ENCODE measurements at regions not wholly inside any gene's neighbourhood (a gene's known extent, or its start where the extent isn't known, plus 50 kb on each side); places are given as distances from the start of the nearest gene placed in this dataset.

GRCh38 chr14:71799841-71800240, 132.4 kb upstream of the RGS6 start:
- Histone ChIP-seq H2BK15ac (ENCODE audit: low read depth, low read length) (peak overlapping the region; percentile 83; the same call in 1 of the 3 replicates), H3K9me3 (ENCODE audit: control insufficient read depth, insufficient read depth, low read length) (no peaks in the 10 kb centered on the region), H4K91ac (ENCODE audit: insufficient read depth, low read depth, low read length) (peak overlapping the region; percentile 30), H2BK20ac (ENCODE audit: low read depth, low read length) (peak overlapping the region; percentile 90), H3K36me3 (ENCODE audit: control insufficient read depth, insufficient read depth, low read length) (no peaks in the 10 kb centered on the region), H3K56ac (ENCODE audit: extremely low read depth, insufficient read depth, low read length) (peak overlapping the region; percentile 78; the same call in 1 of the 2 replicates), H3K23ac (ENCODE audit: low read depth, low read length) (peak overlapping the region; percentile 20; the same call in 1 of the 2 replicates), H4K8ac (ENCODE audit: low read depth in 2 of 2, low read length in 2 of 2) (peak overlapping the region; percentile 41 to 89), H3K9me1 (ENCODE audit: insufficient read depth, low read length) (peaks cover 12% of the 10 kb centered on the region; the same call in 1 of the 2 replicates), H2AFZ (replicated peaks; ENCODE audit: low read length, poor library complexity) (no peak overlapping the region), H4K5ac (ENCODE audit: low read depth, low read length) (peak overlapping the region; percentile 51), H3K27ac (ENCODE audit: insufficient read depth, low read length) (peak overlapping the region; percentile 97; the same call in 1 of the 2 replicates), H2BK120ac (ENCODE audit: low read depth, low read length) (peak overlapping the region; percentile 94), H3K79me1 (ENCODE audit: low read depth in 1 of 2, low read length in 2 of 2) (no peaks in the 10 kb centered on the region), H3K27me3 (ENCODE audit: control insufficient read depth, insufficient read depth, low read length) (no peaks in the 10 kb centered on the region), H3K14ac (replicated peaks; ENCODE audit: low read depth, low read length) (peak overlapping the region; percentile 78), H3K18ac (ENCODE audit: low read depth, low read length) (peak overlapping the region; percentile 92), H2BK5ac (ENCODE audit: low read depth, low read length, poor library complexity, severe bottlenecking) (peak overlapping the region; percentile 85), H3K4me2 (ENCODE audit: low read depth, low read length) (no peak overlapping the region), H3K4me3 (ENCODE audit: insufficient read depth, low read depth, low read length) (no peak overlapping the region), H3K4ac (ENCODE audit: low read depth, low read length) (peak overlapping the region; percentile 91; the same call in 1 of the 2 replicates), H2AK9ac (replicated peaks; ENCODE audit: low read depth, low read length, poor library complexity) (no peak overlapping the region), H3K4me1 (ENCODE audit: control insufficient read depth, insufficient read depth, low read length) (peaks cover 22% of the 10 kb centered on the region), H2AK5ac (ENCODE audit: low read depth, low read length) (no peak overlapping the region), H4K20me1 (ENCODE audit: insufficient read depth, low read length) (no peaks in the 10 kb centered on the region), H3K9ac (ENCODE audit: low read depth, low read length) (no peak overlapping the region)
- in situ Hi-C loops (cut with MboI; ENCODE audit: low sequenced_read_pairs) = no loop called here
- dilution Hi-C loops (cut with HindIII; ENCODE audit: low sequenced_read_pairs, unreplicated experiment) = no loop called here
- intact Hi-C loops (cut with micrococcal nuclease) = no loop called here
- BruUV-seq (replicated peaks) = no TSS peak
- ATAC-seq (ENCODE audit: low read depth) = no peak
- DNase-seq = no peak
- ChIA-PET POLR2A (ENCODE audit: unreplicated experiment) (no interaction called here), CTCF (interaction anchor here (1.2 kb wide), 1 partner anchor 56 kb away, joined by 6 read pairs; no protein-coding TSS in a partner anchor)
- TF ChIP-seq BHLHE40 (IDR thresholded peaks at IDR 0.05; ENCODE audit: low read depth, low read length) (no peak), CHD1 (IDR thresholded peaks at IDR 0.05; ENCODE audit: low read depth, low read length) (no peak), RAD21 (IDR thresholded peaks at IDR 0.05; ENCODE audit: low read length) (no peak), RFX5 (IDR thresholded peaks at IDR 0.05; ENCODE audit: low read depth, low read length) (no peak), CTCF (conservative IDR thresholded peaks at IDR 0.05; ENCODE audit: low read depth, low read length) (no peak), MXI1 (IDR thresholded peaks at IDR 0.05; ENCODE audit: borderline replicate concordance, low read depth, low read length) (no peak), POLR2A (IDR thresholded peaks at IDR 0.05; ENCODE audit: low read depth, low read length) (no peak), RCOR1 (IDR thresholded peaks at IDR 0.05; ENCODE audit: insufficient replicate concordance, low read length) (no peak), SMC3 (IDR thresholded peaks at IDR 0.05; ENCODE audit: low read depth, low read length) (no peak), FOS (IDR thresholded peaks at IDR 0.05; ENCODE audit: low read depth, low read length) (no peak)
- WGBS, 2 experiments (ENCODE audit: extremely low coverage in 2 of 2, insufficient read length in 1 of 2) = no CpG with 5 or more reads among the region's 1 CpG
